Esophagus muscularis mucosa (tissue), 4 donors: ENCODE measurements at regions not wholly inside any gene's neighbourhood (a gene's known extent, or its start where the extent isn't known, plus 50 kb on each side); places are given as distances from the start of the nearest gene placed in this dataset.

Source experiments
- DNase-seq: peaks from one replicate; pipeline ENCODE4 v3.0.0-alpha.2; 2017; ENCODE audit errors: extremely low spot score
- H3K27ac ChIP-seq, 4 donors: fragments of 200-600 bp; sonication (generic); replicated peaks in 1 of 4; 1 replicate in 3 of 4; 2 replicates in 1 of 4; pipeline ENCODE4 v1.5.1; 2016 to 2019; ENCODE audit warnings: mild to moderate bottlenecking in 1 of 4
- H3K27me3 ChIP-seq, 4 donors: fragments of 200-600 bp; sonication (generic); one replicate each; pipeline versions ENCODE4 v1.5.1 to v1.6.0; 2016 to 2019
- H3K36me3 ChIP-seq, 4 donors: fragments of 200-600 bp; sonication (generic); one replicate each; pipeline ENCODE4 v1.5.1; 2016 to 2019
- H3K4me1 ChIP-seq, 4 donors: fragments of 200-600 bp; sonication (generic); one replicate each; pipeline ENCODE4 v1.5.1; 2016 to 2019
- H3K4me3 ChIP-seq, 4 donors: fragments of 200-600 bp; sonication (generic); 1 replicate in 2 of 4; 2 replicates in 2 of 4; pipeline ENCODE4 v1.5.1; 2016 to 2019; ENCODE audit warnings: mild to moderate bottlenecking in 4 of 4, moderate library complexity in 1 of 4
- H3K9me3 ChIP-seq, 4 donors: fragments of 200-600 bp; sonication (generic); 1 replicate in 3 of 4; 2 replicates in 1 of 4; pipeline ENCODE4 v1.5.1; 2016 to 2019
- CTCF ChIP-seq, 3 experiments: fragments of 200-600 bp in 2 of 3; fragments of 450-650 bp in 1 of 3; sonication (generic) in 2 of 3; IDR thresholded peaks; one replicate each; pipeline ENCODE4 v1.5.1; 2017 to 2019; ENCODE audit warnings: antibody characterized with exemption in 3 of 3, mild to moderate bottlenecking in 2 of 3, moderate library complexity in 1 of 3
- EP300 ChIP-seq: sonication (generic); formaldehyde crosslinking; IDR thresholded peaks from one replicate; pipeline ENCODE4 v1.6.1; 2017; ENCODE audit warnings: antibody characterized with exemption
- POLR2A ChIP-seq: fragments of 450-650 bp; IDR thresholded peaks from one replicate; pipeline ENCODE4 v1.6.1; 2017; ENCODE audit warnings: antibody characterized with exemption, moderate library complexity, mild to moderate bottlenecking, low read depth
- POLR2AphosphoS5 ChIP-seq, 2 donors: sonication (generic); formaldehyde crosslinking; IDR thresholded peaks; one replicate each; pipeline ENCODE4 v1.6.1; 2017; ENCODE audit warnings: antibody characterized with exemption in 2 of 2
- WGBS: methylation state at CpG from one replicate; pipeline ENCODE4 v1.1.5; 2018; 5-methylcytosine and 5-hydroxymethylcytosine counted together
- intact Hi-C: fragments of 100-400 bp; cut with DNase I; formaldehyde crosslinking; loops from one replicate; pipeline ENCODE4 v1.15.1; 2023

GRCh38 chr7:49346195-49346899, 422.0 kb downstream of the CDC14C start:
- no peak overlapping the region for H3K4me3 ChIP-seq
- no peaks in the 10 kb centered on the region for H3K36me3 ChIP-seq
- 52% methylated on average over 1 of the region's 1 CpG for WGBS
- intact Hi-C loops = no loop called here
- no peak overlapping the region for H3K27ac ChIP-seq
- no peaks in the 10 kb centered on the region for H3K27me3 ChIP-seq
- TF ChIP-seq EP300 (no peak), POLR2A (no peak), POLR2AphosphoS5 (IDR thresholded peaks at IDR 0.05) (no peak), CTCF (IDR thresholded peaks at IDR 0.05) (no peak)
- H3K9me3 ChIP-seq = peaks cover 0 to 5% (median 3%) of the 10 kb centered on the region in 4 donors
- H3K4me1 ChIP-seq = no peaks in the 10 kb centered on the region
- DNase-seq = no peak

DNA sequence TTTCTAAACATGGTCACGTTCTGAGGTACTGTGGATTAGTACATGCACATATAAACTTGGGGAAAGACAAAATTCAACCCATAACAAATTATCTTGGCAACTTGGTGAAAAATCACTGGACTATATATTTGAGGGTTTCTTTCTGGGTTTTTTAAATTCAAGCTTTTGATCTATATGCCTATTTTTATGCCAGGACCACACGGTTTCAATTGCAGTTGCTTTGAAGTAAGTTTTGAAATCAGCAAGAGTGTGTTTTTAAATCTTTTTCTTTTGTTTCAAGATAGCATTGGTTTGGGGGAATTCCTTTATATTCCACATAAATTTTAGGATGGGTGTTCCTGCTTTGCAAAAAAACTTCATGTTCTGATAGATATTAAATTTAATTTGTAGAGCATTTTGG, 406.4 kb upstream of the VWC2 start:
- no peaks in the 10 kb centered on the region for H3K4me1 ChIP-seq
- 65% methylated on average over 2 of the region's 2 CpGs for WGBS
- H3K4me3 ChIP-seq = no peak overlapping the region
- TF ChIP-seq EP300 (no peak), POLR2AphosphoS5 (IDR thresholded peaks at IDR 0.05) (no peak), CTCF (IDR thresholded peaks at IDR 0.05) (no peak), POLR2A (no peak)
- H3K27ac ChIP-seq = no peak overlapping the region
- intact Hi-C loops = no loop called here
- no peak for DNase-seq
- H3K27me3 ChIP-seq = no peaks in the 10 kb centered on the region
- no peaks in the 10 kb centered on the region for H3K36me3 ChIP-seq
- H3K9me3 ChIP-seq = no peaks in the 10 kb centered on the region

- TF ChIP-seq POLR2AphosphoS5 (IDR thresholded peaks at IDR 0.05) = no peak
- TF ChIP-seq CTCF (IDR thresholded peaks at IDR 0.05) = no peak
- TF ChIP-seq POLR2A = no peak
- no peak for TF ChIP-seq EP300
- WGBS = 63% methylated on average over 1 of the region's 1 CpG
- no peak overlapping the region for H3K4me3 ChIP-seq
- H3K4me1 ChIP-seq = no peaks in the 10 kb centered on the region
- no peak for DNase-seq
- intact Hi-C loops = no loop called here
- H3K36me3 ChIP-seq = no peaks in the 10 kb centered on the region
- H3K27me3 ChIP-seq = no peaks in the 10 kb centered on the region
- H3K27ac ChIP-seq = no peak overlapping the region
- H3K9me3 ChIP-seq = peaks cover 0 to 3% (median 0%) of the 10 kb centered on the region in 4 donors
These were observed 401.7 kb upstream of the VWC2 start for GRCh38 chr7:49371771-49372170.

- Histone ChIP-seq H3K4me3 (no peak overlapping the region), H3K27me3 (no peaks in the 10 kb centered on the region), H3K4me1 (no peaks in the 10 kb centered on the region), H3K27ac (no peak overlapping the region), H3K36me3 (no peaks in the 10 kb centered on the region), H3K9me3 (peaks cover 0 to 5% (median 0%) of the 10 kb centered on the region in 4 donors)
- intact Hi-C loops = no loop called here
- no peak for DNase-seq
- TF ChIP-seq CTCF (IDR thresholded peaks at IDR 0.05) = no peak
- TF ChIP-seq EP300 = no peak
- TF ChIP-seq POLR2AphosphoS5 (IDR thresholded peaks at IDR 0.05) = no peak
- TF ChIP-seq POLR2A = no peak
- 93% methylated on average over 2 of the region's 2 CpGs for WGBS
These were observed 396.5 kb upstream of the VWC2 start for GRCh38 chr7:49376817-49377375.
